GM18505 (cell line): ENCODE measurements at regions not wholly inside any gene's neighbourhood (a gene's known extent, or its start where the extent isn't known, plus 50 kb on each side); places are given as distances from the start of the nearest gene placed in this dataset.
A peak's percentile ranks its signal among the peaks of the same experiment; 100 is the strongest.
"Not testable (repeated sequence)": the region's sequence is repeated elsewhere in the genome, so short reads cannot be mapped to it uniquely, and the experiment has no call there.

Experiments
- ATAC-seq: cut with Tn5 transposase; IDR thresholded peaks from one replicate; pipeline ENCODE4 v1.9.1; 2021; ENCODE audit not compliant: unreplicated experiment
- POLR2A ChIP-seq: IDR thresholded peaks from 4 replicates; pipeline ENCODE4 v1.6.1; 2011; ENCODE audit warnings: borderline replicate concordance; ENCODE audit not compliant: insufficient read depth, insufficient read length; ENCODE audit errors: extremely low read depth

DNA sequence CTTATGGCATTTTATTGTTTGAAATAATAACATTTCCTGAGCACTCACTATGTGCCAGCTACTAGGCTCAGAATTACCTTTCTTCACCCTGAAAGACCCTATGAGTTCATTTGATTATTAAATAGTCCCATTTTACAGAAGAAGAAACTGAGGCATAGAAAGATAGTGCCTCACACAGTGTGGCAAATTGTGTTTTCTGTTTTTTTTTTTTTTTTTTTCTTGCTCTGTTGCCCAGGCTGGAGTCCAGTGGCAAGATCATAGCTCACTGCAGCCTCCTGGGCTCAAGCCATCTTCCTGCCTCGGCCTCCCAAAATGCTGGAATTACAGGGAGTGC is 59.7 kb upstream of the PTPN1 start:
- no peak for ATAC-seq
- no peak for TF ChIP-seq POLR2A

DNA sequence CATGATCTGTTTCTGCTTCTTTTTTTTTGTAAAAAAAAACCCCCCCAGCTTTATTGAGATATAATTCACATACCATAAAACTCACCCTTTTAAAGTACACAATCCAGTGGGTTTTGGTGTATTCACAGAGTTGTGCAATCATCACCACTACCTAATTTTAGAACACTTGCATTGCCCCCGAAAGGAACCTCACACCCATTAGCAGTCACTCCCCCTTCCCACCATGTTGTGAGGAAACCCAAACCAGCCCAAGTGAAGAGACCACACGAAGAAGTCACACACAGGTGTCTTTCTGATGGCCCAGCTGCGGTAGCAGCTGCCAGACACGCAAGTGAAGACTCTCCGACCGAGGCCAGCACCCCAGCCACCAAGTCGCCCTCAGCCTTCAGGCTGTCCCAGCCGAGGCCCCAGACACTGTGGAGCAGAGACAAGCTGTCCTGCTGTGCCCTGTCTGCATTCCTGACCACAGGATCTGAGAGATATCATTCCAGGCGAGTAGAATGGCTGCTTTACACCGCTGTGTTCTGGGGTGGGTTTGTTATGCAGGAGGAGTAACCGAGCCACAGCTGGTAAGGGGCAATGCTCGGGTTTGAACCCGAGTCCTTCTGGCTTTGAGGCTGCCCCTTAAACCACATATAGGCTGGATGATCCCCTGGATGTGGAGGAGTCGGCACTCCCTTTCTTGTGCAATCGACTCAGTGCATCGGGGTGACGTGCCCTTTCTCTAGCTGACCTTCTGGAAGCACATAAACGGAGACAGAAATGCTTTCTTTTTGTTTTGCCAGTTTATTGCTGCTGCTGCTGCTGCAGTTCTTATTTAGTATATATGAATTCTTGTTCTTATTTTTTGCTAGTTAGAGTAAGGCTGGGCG is 59.1 kb upstream of the PTPN1 start:
- peak; percentile 71 for ATAC-seq
- peak; percentile 32 for TF ChIP-seq POLR2A

DNA sequence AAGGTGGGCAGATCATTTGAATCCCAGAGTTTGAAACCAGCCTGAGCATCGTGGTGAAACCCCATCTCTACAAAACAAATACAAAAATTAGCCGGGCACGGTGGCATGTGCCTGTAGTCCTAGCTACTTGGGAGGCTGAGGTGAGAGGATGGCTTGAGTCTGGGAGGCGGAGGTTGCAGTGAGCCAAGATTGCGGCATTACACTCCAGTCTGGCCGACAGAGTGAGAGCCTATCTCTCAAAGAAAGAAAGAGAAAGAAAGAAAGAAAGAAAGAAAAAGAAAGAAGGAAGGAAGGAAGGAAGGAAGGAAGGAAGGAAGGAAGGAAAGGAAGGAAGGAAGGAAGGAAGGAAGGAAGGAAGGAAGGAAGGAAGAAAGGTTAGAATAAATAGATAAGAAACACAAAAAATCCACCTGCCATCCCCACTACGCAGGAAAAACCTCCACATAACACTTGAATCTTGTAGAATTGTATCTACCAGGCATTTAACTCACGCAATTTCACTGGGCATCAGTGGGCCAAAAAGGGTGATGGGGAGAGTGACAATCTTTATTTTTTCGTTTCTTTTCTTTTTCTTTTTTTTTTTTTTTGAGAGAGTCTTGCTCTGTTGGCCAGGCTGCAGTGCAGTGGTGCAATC is 58.3 kb upstream of the PTPN1 start:
- not testable (repeated sequence) for ATAC-seq

DNA sequence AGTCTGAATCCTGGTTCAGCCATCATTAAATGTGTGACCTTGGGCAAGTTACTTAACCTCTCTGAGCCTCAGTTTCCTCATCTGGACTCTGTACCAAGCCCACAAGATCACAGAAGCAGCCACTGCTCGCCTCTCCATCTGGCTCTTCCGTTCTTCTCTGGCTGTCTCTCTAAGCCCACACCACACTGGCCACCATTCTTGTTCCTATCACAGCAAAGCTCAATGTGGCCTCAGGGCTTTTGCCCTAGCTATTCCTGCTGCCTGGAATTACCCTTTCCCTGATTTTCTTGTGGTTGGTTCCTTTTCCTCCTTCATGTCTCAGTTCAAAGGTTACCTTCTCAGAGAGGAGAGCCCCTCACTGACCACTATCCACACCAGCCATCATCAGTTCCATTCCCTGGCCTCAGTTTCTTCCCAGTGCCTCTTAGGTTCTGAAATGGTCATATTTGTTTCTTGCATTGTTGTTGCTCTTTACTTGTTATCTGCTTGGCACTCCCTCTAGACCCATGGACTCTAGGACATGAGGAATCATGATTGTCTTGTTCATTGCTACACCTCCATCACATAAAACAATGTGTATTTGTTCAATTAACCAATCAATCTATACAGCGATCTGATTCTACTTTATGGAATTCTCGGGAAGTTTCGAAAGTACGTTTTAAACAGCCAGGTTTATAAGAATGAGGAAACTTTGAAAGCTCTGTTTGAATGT is 56.5 kb upstream of the PTPN1 start:
- TF ChIP-seq POLR2A, result no peak
- no peak for ATAC-seq

GRCh38 chr20:50455245-50455644 is 54.9 kb upstream of the PTPN1 start:
- not testable (repeated sequence) for ATAC-seq

DNA sequence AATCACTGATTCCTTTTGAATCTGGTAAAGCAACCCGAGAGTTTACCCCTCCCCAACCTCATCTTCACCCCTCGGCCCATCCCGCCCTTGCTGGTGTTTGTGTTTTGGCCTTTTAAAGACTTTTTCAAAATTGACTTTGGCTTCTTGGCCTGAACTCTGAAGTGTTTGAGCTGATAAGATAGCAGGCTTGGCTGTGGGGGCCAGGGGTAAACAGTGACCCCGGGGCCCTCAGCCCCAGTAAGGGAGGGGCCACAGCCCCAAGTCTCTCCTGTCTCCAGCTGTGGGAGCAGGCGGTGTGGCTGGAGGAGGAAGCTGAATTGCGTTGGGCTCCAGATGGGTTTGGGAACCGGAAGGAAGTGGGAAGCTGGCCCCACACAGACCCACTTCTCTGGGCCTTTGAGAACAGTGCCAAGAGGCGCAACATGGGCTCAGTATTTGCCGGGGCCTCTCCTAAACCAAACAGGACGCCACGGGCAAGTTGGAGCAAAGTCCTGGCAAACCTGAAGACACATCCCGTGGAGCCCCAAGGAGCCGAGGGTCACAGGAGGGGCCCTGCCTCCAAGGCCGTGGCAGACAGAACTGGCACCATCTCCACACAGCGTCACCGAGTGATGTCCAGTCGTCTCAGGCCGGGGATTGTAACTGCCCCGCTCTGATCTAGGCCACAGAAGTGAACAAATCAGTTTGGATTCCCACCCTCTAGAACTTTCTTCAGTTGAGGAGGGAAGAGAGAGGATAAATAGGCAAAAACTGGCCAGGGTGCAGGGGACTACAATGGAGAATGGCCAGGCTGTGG is 54.3 kb upstream of the PTPN1 start:
- no peak for TF ChIP-seq POLR2A
- ATAC-seq, result no peak

GRCh38 chr20:50456452-50457324 is 53.5 kb upstream of the PTPN1 start:
- no peak for ATAC-seq
- no peak for TF ChIP-seq POLR2A

DNA sequence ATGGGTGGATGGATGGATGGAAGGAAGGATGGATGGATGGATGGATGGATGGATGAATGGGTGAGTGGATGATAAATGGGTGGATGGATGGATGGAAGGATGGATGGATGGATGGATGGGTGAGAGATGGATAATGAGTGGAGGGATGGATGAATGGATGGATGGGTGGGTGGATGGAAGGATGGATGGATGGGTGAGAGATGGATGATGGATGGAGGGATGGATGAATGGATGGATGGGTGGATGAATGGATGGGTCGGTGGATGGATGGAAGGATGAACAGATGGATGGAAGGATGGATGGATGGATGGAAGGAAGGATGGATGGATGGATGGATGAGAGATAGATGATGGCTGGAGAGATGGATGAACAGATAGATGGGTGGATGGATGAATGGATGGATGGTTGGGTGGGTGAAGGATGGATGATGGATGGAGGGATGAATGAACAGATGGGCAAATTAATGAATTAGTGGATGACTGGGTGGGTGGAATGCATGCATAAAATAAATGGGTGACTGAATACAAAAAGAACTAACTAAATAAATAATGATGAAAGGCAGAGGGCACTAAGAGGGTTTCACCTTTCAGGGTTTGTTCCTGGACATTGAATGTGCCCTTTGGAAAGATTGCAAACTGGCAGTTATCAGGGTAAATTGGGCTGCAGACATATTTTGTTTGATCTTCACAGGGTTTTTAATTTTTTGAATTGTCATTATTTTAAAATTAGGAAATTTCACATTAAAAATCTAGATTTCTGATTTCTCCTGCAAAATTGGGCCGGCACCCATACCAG is 50.9 kb upstream of the PTPN1 start:
- no peak for TF ChIP-seq POLR2A
- ATAC-seq, result no peak

- ATAC-seq, result no peak
These were observed 50.0 kb upstream of the PTPN1 start for GRCh38 chr20:50460115-50460607.

More at GRCh38 chr20:50460115-50460607, 50.0 kb upstream of the PTPN1 start:
- TF ChIP-seq POLR2A, result no peak
